K562 (cell line): ENCODE measurements at regions not wholly inside any gene's neighbourhood (a gene's known extent, or its start where the extent isn't known, plus 50 kb on each side); places are given as distances from the start of the nearest gene placed in this dataset.

ENCODE experiments used
- NEUROD1 ChIP-seq: fragments of 150-350 bp; IDR thresholded peaks from 2 replicates; pipeline ENCODE4 v1.6.1; 2014; ENCODE audit warnings: borderline replicate concordance, low read length, low read depth; ENCODE audit not compliant: partially characterized antibody
- POLR2AphosphoS5 ChIP-seq: IDR thresholded peaks from 2 replicates; pipeline ENCODE4 v1.6.1; 2011; ENCODE audit warnings: mild to moderate bottlenecking, low read depth, low read length, moderate library complexity; ENCODE audit not compliant: control insufficient read depth, insufficient read depth
- SIN3B ChIP-seq: fragments of 450-650 bp; IDR thresholded peaks from 2 replicates; pipeline ENCODE4 v1.6.1; 2017; ENCODE audit warnings: low read depth, mild to moderate bottlenecking, moderate library complexity
- SPI1 ChIP-seq: IDR thresholded peaks from 2 replicates; pipeline ENCODE4 v1.6.1; 2011; ENCODE audit warnings: low read depth, low read length, control low read depth, borderline replicate concordance

DNA sequence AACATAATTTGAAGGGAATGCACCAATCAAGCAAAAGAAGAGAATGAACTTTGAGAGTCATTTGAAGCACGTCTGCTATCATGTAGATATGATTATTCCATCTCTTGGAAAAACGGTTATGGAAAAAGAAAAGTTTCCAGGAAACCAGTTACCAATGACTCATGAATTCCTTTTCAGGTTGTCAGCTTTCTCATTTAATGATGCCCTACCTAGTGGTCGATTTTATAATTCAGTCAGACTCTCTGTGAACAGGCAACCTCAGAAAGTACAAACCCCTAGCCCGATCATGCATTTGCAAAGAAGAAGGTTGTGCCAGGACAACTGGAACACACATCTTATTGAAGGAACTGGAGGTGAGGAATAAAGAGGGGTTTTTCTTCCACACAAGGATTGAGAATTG is 355.1 kb upstream of the GRIA1 start:
- TF ChIP-seq SPI1 (no peak), SIN3B (no peak), POLR2AphosphoS5 (no peak), NEUROD1 (no peak)
